ENCODE measurements at regions not wholly inside any gene's neighbourhood (a gene's known extent, or its start where the extent isn't known, plus 50 kb on each side); places are given as distances from the start of the nearest gene placed in this dataset.

DNA sequence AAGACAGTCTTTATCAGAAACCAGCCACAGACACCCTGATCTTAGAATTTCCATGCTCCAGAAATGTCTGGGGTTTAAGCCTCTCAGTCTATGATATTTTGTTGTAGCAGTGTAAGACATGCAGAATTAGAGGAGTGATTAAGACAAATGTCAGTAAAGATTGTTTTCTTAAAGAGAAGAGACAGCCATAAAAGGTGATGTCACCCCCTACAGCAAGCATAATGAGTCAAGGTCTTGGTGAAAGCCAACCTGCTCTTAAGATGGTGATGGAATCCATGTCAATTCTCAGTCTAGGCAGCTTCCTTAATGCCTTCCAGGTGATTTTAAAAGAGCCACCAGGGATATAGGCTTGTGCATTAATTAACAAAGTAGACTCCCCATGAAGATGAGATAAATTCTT is 849.9 kb upstream of the EPHA7 start:
- TF ChIP-seq, protein P1, sequence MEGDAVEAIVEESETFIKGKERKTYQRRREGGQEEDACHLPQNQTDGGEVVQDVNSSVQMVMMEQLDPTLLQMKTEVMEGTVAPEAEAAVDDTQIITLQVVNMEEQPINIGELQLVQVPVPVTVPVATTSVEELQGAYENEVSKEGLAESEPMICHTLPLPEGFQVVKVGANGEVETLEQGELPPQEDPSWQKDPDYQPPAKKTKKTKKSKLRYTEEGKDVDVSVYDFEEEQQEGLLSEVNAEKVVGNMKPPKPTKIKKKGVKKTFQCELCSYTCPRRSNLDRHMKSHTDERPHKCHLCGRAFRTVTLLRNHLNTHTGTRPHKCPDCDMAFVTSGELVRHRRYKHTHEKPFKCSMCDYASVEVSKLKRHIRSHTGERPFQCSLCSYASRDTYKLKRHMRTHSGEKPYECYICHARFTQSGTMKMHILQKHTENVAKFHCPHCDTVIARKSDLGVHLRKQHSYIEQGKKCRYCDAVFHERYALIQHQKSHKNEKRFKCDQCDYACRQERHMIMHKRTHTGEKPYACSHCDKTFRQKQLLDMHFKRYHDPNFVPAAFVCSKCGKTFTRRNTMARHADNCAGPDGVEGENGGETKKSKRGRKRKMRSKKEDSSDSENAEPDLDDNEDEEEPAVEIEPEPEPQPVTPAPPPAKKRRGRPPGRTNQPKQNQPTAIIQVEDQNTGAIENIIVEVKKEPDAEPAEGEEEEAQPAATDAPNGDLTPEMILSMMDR (IDR thresholded peaks at IDR 0.05; ENCODE audit: low read length): no peak
- TF ChIP-seq EZH2 (optimal IDR thresholded peaks at IDR 0.05; ENCODE audit: low read depth, low read length): no peak

Measured in MM.1S (cell line).